ENCODE measurements at regions not wholly inside any gene's neighbourhood (a gene's known extent, or its start where the extent isn't known, plus 50 kb on each side); places are given as distances from the start of the nearest gene placed in this dataset.
"Not testable (repeated sequence)": the region's sequence is repeated elsewhere in the genome, so short reads cannot be mapped to it uniquely, and the experiment has no call there.

DNA sequence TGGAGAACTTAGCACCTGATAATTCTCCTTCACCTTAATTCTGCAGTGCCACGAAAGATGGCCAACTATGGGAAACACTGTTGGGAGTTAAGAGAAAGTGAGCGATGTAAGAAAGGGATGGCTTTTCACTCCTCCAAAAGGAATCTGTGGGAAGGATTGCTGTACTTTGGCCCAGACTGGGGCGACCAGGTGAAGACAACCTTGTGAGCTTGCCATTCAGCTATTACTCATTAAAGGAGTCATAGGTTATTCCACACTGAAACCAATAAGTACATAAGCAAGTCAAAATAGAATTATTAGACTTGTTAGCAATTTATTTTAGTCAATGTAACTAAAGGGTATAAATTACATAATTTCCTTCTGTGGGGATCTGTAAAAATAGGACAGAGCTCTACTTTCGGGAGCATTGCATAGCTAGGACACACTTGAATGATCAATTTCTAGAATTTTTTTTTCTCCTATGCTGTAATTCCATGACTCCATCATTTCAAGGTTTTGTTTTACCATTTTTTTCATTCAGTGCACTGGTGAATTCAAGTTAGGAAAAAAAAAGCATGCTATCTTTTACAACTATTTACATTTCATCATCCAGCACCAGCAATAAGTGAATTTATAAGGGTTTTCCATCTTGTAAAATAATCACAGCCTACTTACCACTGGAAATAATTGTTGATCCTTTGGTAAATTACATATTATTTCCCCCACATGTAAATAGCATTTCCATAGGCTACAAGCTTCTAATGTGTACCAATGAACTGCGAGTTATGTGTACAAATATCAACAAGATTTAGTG is 231.7 kb downstream of the SIM1 start:
- Histone ChIP-seq H3K27me3 (ENCODE audit: control insufficient read depth in 1 of 2, insufficient read depth in 2 of 2, low read length in 2 of 2) (no peaks in the 10 kb centered on the region), H3K9me3 (ENCODE audit: control insufficient read depth in 2 of 2, insufficient read depth in 1 of 2, low read depth in 1 of 2, low read length in 1 of 2) (no peaks in the 10 kb centered on the region), H3K4me3 (ENCODE audit: low read depth in 1 of 2, low read length in 2 of 2) (no peak overlapping the region), H3K4me1 (ENCODE audit: control insufficient read depth in 2 of 2, insufficient read depth in 2 of 2, low read length in 1 of 2) (no peaks in the 10 kb centered on the region), H3K27ac (ENCODE audit: low read depth in 2 of 2, low read length in 1 of 2) (no peak overlapping the region), H3K36me3 (ENCODE audit: control insufficient read depth in 2 of 2, insufficient read depth in 2 of 2, low read length in 1 of 2) (no peaks in the 10 kb centered on the region)
- WGBS, 2 donors: 89 to 90% methylated on average over 5 of the region's 5 CpGs

DNA sequence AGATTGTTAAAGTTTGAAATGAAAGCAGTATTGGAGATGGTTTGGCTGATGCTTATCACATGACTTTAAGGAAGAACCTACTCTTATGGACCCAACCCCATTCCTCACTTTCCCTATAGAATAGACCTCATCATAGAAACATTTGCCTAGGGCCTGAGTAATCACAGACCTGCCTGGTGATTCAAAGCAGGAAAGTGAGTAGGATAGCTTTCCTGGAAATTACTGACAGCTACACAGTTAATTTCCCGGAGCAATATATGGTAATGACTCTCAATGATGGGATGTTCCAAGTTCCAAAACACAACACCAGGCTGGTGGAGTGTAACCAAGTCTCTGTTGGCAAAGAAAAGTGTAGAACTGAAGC is 233.8 kb downstream of the SIM1 start:
- Histone ChIP-seq H3K4me3 (ENCODE audit: low read depth in 1 of 2, low read length in 2 of 2) (no peak overlapping the region), H3K9me3 (ENCODE audit: control insufficient read depth in 2 of 2, insufficient read depth in 1 of 2, low read depth in 1 of 2, low read length in 1 of 2) (no peaks in the 10 kb centered on the region), H3K36me3 (ENCODE audit: control insufficient read depth in 2 of 2, insufficient read depth in 2 of 2, low read length in 1 of 2) (no peaks in the 10 kb centered on the region), H3K4me1 (ENCODE audit: control insufficient read depth in 2 of 2, insufficient read depth in 2 of 2, low read length in 1 of 2) (no peaks in the 10 kb centered on the region), H3K27me3 (ENCODE audit: control insufficient read depth in 1 of 2, insufficient read depth in 2 of 2, low read length in 2 of 2) (no peaks in the 10 kb centered on the region), H3K27ac (ENCODE audit: low read depth in 2 of 2, low read length in 1 of 2) (no peak overlapping the region)
- 44 to 54% methylated on average over 1 of the region's 1 CpG for WGBS, 2 donors

DNA sequence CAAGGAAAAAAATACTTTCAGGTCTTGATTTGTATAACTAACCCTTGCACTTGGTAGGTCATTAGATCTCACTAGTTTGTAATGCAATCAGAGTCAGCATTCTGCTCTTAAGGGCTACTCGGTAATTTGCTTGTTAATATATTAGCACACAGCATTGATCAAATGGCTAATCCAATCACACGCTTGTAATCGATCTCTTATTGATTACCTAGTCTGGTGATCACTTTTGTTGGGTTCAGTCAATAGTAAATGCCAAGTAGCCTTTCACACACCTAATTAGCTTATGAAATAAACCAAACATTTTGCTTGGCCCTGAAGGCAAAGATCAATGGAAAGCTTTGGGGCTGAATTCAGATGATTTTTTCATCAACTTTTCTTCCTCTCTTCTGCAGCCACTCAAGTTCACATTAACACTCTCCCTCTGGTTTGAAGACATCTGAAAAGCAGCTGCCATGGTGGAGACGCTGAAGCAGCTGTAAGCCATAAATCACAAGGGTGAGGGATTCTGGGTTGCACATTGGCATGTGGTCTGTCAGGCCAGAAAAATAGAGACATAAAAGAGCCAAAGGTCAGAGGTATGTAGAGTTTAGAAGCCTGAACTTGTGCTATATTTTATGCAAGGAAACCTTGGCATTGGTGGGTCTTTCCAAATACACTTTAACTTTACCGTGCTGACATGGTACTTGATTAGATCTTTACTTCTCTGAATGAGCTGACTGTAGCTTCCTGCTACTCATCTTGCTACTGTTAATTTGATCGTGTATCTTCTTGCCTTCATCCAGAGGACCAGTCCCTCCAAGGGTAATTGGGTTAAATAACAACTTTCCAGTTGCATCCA is 234.4 kb downstream of the SIM1 start:
- 82 to 87% methylated on average over 6 of the region's 6 CpGs for WGBS, 2 donors

DNA sequence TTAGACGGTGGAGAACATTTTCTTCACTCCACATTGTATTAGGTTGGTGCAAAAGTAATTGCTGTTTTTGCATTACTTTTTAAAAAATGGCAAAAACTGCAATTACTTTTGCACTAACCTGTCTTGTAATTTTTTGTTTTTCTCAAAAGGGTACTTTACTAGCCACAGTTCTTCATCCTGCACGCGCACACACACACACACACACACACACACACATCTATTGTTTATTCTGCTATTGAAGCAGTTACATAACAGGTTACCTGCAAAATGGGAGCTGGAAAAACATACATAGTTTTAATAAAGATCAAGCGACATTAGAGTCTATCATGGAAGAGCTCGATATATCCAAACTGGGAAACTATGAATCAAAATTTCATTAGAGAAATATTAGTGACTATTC is 235.2 kb downstream of the SIM1 start:
- no peaks in the 10 kb centered on the region for H3K4me1 ChIP-seq (ENCODE audit: control insufficient read depth in 2 of 2, insufficient read depth in 2 of 2, low read length in 1 of 2)
- no peaks in the 10 kb centered on the region for H3K9me3 ChIP-seq (ENCODE audit: control insufficient read depth in 2 of 2, insufficient read depth in 1 of 2, low read depth in 1 of 2, low read length in 1 of 2)
- H3K27ac ChIP-seq (ENCODE audit: low read depth in 2 of 2, low read length in 1 of 2): no peak overlapping the region
- 71 to 72% methylated on average over 5 of the region's 5 CpGs for WGBS, 2 donors
- no peak overlapping the region for H3K4me3 ChIP-seq (ENCODE audit: low read depth in 1 of 2, low read length in 2 of 2)
- H3K36me3 ChIP-seq (ENCODE audit: control insufficient read depth in 2 of 2, insufficient read depth in 2 of 2, low read length in 1 of 2): no peaks in the 10 kb centered on the region
- no peaks in the 10 kb centered on the region for H3K27me3 ChIP-seq (ENCODE audit: control insufficient read depth in 1 of 2, insufficient read depth in 2 of 2, low read length in 2 of 2)

More for the DNA sequence above, 234.4 kb downstream of the SIM1 start:
- no peaks in the 10 kb centered on the region for H3K9me3 ChIP-seq (ENCODE audit: control insufficient read depth in 2 of 2, insufficient read depth in 1 of 2, low read depth in 1 of 2, low read length in 1 of 2)
- no peaks in the 10 kb centered on the region for H3K4me1 ChIP-seq (ENCODE audit: control insufficient read depth in 2 of 2, insufficient read depth in 2 of 2, low read length in 1 of 2)
- no peaks in the 10 kb centered on the region for H3K27me3 ChIP-seq (ENCODE audit: control insufficient read depth in 1 of 2, insufficient read depth in 2 of 2, low read length in 2 of 2)
- no peak overlapping the region for H3K4me3 ChIP-seq (ENCODE audit: low read depth in 1 of 2, low read length in 2 of 2)
- no peaks in the 10 kb centered on the region for H3K36me3 ChIP-seq (ENCODE audit: control insufficient read depth in 2 of 2, insufficient read depth in 2 of 2, low read length in 1 of 2)
- H3K27ac ChIP-seq (ENCODE audit: low read depth in 2 of 2, low read length in 1 of 2): no peak overlapping the region

DNA sequence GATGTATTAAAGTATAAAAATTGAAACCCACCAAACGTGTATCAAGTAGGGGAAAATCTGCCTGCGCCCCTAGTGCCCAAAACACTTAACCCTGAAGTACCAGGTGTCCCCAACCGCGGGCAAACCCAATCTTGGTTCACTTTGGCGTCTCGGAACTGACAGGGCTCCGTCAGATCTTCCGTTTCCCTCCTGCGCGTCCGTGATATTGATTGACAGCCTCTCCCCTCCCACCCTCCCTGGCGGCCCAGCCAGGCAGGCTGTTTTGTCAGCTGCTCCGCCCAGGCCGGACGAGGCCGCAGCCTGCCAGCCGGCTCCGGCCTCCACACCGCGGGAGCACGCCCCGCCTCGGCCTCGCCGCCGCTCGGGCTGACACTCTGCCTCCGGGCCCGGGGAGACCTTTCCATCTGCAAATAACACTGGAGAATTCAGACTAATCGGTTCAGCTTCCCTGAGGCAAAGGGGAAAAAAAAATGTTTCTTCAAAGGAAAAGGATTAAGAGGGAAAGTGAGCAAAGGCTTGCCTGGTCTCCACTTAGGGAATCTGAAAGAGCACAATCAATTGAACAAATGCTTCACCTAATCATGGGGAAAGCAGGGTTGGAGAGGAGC is 234.9 kb upstream of the MCHR2 start:
- Histone ChIP-seq H3K4me3 (ENCODE audit: low read depth in 1 of 2, low read length in 2 of 2) (peak overlapping the region; percentile 4 to 35), H3K27me3 (ENCODE audit: control insufficient read depth in 1 of 2, insufficient read depth in 2 of 2, low read length in 2 of 2) (no peaks in the 10 kb centered on the region), H3K9me3 (ENCODE audit: control insufficient read depth in 2 of 2, insufficient read depth in 1 of 2, low read depth in 1 of 2, low read length in 1 of 2) (no peaks in the 10 kb centered on the region), H3K4me1 (ENCODE audit: control insufficient read depth in 2 of 2, insufficient read depth in 2 of 2, low read length in 1 of 2) (no peaks in the 10 kb centered on the region), H3K36me3 (ENCODE audit: control insufficient read depth in 2 of 2, insufficient read depth in 2 of 2, low read length in 1 of 2) (no peaks in the 10 kb centered on the region), H3K27ac (ENCODE audit: low read depth in 2 of 2, low read length in 1 of 2) (no peak overlapping the region)
- WGBS, 2 donors: 1% methylated on average over 29 to 30 of the region's 30 CpGs

DNA sequence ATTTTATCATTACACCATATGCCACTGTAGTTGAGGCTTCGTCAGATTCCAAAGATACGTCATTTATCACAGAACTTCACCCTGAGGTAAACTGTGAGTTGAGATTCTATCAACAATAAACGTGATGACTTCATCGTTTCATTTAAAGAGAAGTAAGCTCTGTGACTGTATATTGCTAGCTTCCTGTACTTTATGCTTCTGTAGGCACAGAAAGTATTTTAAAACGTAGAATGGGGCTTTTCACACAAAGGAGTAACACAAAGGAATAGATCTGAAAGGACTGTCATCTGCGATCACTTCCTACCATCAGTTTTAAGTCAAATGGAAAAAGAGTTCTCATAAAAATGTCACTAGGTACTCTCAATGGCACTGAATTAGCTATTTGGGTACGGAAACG is 234.4 kb upstream of the MCHR2 start:
- Histone ChIP-seq H3K4me3 (ENCODE audit: low read depth in 1 of 2, low read length in 2 of 2) (peak overlapping the region in 1 of 2 donors; percentile 35), H3K27ac (ENCODE audit: low read depth in 2 of 2, low read length in 1 of 2) (no peak overlapping the region), H3K9me3 (ENCODE audit: control insufficient read depth in 2 of 2, insufficient read depth in 1 of 2, low read depth in 1 of 2, low read length in 1 of 2) (no peaks in the 10 kb centered on the region), H3K36me3 (ENCODE audit: control insufficient read depth in 2 of 2, insufficient read depth in 2 of 2, low read length in 1 of 2) (no peaks in the 10 kb centered on the region), H3K27me3 (ENCODE audit: control insufficient read depth in 1 of 2, insufficient read depth in 2 of 2, low read length in 2 of 2) (no peaks in the 10 kb centered on the region), H3K4me1 (ENCODE audit: control insufficient read depth in 2 of 2, insufficient read depth in 2 of 2, low read length in 1 of 2) (no peaks in the 10 kb centered on the region)
- 15 to 17% methylated on average over 8 of the region's 8 CpGs for WGBS, 2 donors

DNA sequence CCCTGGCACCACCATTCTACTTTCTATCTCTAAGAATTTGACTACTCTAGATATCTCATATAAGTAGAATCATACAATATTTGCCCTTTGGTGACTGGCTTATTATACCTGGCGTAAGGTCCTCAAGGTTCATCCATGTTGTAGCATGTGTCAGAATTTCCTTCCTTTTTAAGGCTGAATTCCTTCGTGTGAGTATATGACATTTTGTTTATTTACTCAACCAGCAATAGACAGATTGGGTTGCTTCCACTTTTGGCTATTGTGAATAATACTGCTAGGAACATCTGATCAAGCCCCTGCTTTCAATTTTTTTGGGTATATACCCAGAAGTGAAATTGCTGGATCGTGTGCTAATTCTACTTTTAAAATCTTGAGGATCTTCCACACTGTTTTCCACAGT is 232.8 kb upstream of the MCHR2 start:
- WGBS, 2 donors: 40 to 56% methylated on average over 3 of the region's 3 CpGs
- no peak overlapping the region for H3K4me3 ChIP-seq (ENCODE audit: low read depth in 1 of 2, low read length in 2 of 2)
- no peaks in the 10 kb centered on the region for H3K9me3 ChIP-seq (ENCODE audit: control insufficient read depth in 2 of 2, insufficient read depth in 1 of 2, low read depth in 1 of 2, low read length in 1 of 2)
- no peak overlapping the region for H3K27ac ChIP-seq (ENCODE audit: low read depth in 2 of 2, low read length in 1 of 2)
- no peaks in the 10 kb centered on the region for H3K4me1 ChIP-seq (ENCODE audit: control insufficient read depth in 2 of 2, insufficient read depth in 2 of 2, low read length in 1 of 2)
- H3K36me3 ChIP-seq (ENCODE audit: control insufficient read depth in 2 of 2, insufficient read depth in 2 of 2, low read length in 1 of 2): no peaks in the 10 kb centered on the region
- no peaks in the 10 kb centered on the region for H3K27me3 ChIP-seq (ENCODE audit: control insufficient read depth in 1 of 2, insufficient read depth in 2 of 2, low read length in 2 of 2)

DNA sequence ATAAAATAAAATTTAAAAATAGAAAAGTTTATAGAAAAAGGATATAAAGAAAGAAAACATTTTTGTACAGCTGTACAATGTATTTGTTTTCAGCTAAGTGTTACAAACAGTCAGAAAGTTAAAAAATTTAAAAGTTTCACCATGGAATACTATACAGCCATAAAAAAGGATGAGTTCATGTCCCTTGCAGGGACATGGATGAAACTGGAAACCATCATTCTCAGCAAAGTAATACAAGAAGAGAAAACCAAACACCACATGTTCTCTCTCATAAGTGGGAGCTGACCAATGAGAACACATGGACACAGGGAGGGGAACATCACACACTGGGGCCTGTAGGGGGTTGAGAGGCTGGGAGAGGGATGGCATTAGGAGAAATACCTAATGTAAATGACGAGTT is 229.9 kb upstream of the MCHR2 start:
- not testable (repeated sequence) for H3K27ac ChIP-seq (ENCODE audit: low read depth in 2 of 2, low read length in 1 of 2); H3K27me3 ChIP-seq (ENCODE audit: control insufficient read depth in 1 of 2, insufficient read depth in 2 of 2, low read length in 2 of 2); H3K4me3 ChIP-seq (ENCODE audit: low read depth in 1 of 2, low read length in 2 of 2); H3K4me1 ChIP-seq (ENCODE audit: control insufficient read depth in 2 of 2, insufficient read depth in 2 of 2, low read length in 1 of 2); H3K36me3 ChIP-seq (ENCODE audit: control insufficient read depth in 2 of 2, insufficient read depth in 2 of 2, low read length in 1 of 2); H3K9me3 ChIP-seq (ENCODE audit: control insufficient read depth in 2 of 2, insufficient read depth in 1 of 2, low read depth in 1 of 2, low read length in 1 of 2)
- WGBS, 2 donors: 60 to 88% methylated on average over 1 of the region's 1 CpG

DNA sequence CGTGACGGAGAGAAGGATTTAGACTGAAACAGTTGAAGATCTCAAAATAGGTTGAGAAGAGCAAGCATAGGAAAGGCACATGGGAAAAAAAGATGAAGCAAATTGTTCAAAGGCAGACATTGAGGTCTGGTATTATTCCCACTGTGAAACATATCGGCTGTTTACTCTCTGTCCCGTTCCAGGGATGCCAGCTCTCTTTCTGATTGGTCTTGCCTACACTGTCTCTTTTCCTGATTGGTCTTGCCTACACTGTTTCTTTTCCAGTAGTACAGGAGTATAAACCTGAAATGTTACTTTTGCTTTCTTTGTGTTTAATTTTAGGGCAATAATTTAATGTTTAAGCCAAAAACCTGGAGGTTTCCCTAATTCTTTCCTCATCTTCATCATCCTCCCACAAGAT is 226.5 kb upstream of the MCHR2 start:
- no peaks in the 10 kb centered on the region for H3K9me3 ChIP-seq (ENCODE audit: control insufficient read depth in 2 of 2, insufficient read depth in 1 of 2, low read depth in 1 of 2, low read length in 1 of 2)
- 74 to 83% methylated on average over 4 of the region's 4 CpGs for WGBS, 2 donors

More for the DNA sequence above, 226.5 kb upstream of the MCHR2 start:
- Histone ChIP-seq H3K4me3 (ENCODE audit: low read depth in 1 of 2, low read length in 2 of 2) (no peak overlapping the region), H3K4me1 (ENCODE audit: control insufficient read depth in 2 of 2, insufficient read depth in 2 of 2, low read length in 1 of 2) (no peaks in the 10 kb centered on the region), H3K36me3 (ENCODE audit: control insufficient read depth in 2 of 2, insufficient read depth in 2 of 2, low read length in 1 of 2) (no peaks in the 10 kb centered on the region), H3K27me3 (ENCODE audit: control insufficient read depth in 1 of 2, insufficient read depth in 2 of 2, low read length in 2 of 2) (no peaks in the 10 kb centered on the region), H3K27ac (ENCODE audit: low read depth in 2 of 2, low read length in 1 of 2) (no peak overlapping the region)
